Left lung (tissue), 4 donors: ENCODE measurements at regions not wholly inside any gene's neighbourhood (a gene's known extent, or its start where the extent isn't known, plus 50 kb on each side); places are given as distances from the start of the nearest gene placed in this dataset.

Source experiments
- ATAC-seq: fragments of 200-7000 bp; cut with Tn5 transposase; one replicate; pipeline ENCODE4 v1.9.1; 2020; ENCODE audit warnings: moderate library complexity
- DNase-seq, 4 donors: peaks; one replicate each; pipeline ENCODE4 v3.0.0-alpha.2; 2013 to 2020
- H3K27ac ChIP-seq, 2 donors: fragments of 200-600 bp; sonication (generic) in 1 of 2; one replicate each; pipeline versions ENCODE4 v1.5.0 to v1.8.0; 2020 to 2021
- H3K27me3 ChIP-seq, 2 donors: fragments of 200-600 bp; sonication (generic) in 1 of 2; one replicate each; pipeline versions ENCODE4 v1.5.0 to v1.8.0; 2020 to 2021
- H3K36me3 ChIP-seq, 2 donors: fragments of 200-600 bp; sonication (generic) in 1 of 2; one replicate each; pipeline versions ENCODE4 v1.5.0 to v1.8.0; 2020 to 2021
- H3K4me1 ChIP-seq, 2 donors: fragments of 200-600 bp; one replicate each; pipeline ENCODE4 v1.8.0; 2021
- H3K4me3 ChIP-seq, 2 donors: fragments of 200-600 bp; sonication (generic) in 1 of 2; one replicate each; pipeline versions ENCODE4 v1.5.0 to v1.8.0; 2020 to 2021; ENCODE audit warnings: mild to moderate bottlenecking in 1 of 2
- H3K9me3 ChIP-seq, 2 donors: fragments of 200-600 bp; sonication (generic) in 1 of 2; one replicate each; pipeline versions ENCODE4 v1.5.0 to v1.8.0; 2020 to 2021
- intact Hi-C, 2 donors: fragments of 100-400 bp; cut with DNase I; formaldehyde crosslinking; loops; one replicate each; pipeline versions ENCODE4 v1.11.2 to v1.14.2; 2022
- TF ChIP-seq, protein P1 (sequence below), 2 donors: fragments of 200-600 bp; sonication (generic) in 1 of 2; IDR thresholded peaks; one replicate each; pipeline versions ENCODE4 v1.5.0 to v1.8.0; 2021; ENCODE audit warnings: antibody characterized with exemption in 2 of 2
- donor health status: DM: no; HTN: yes; CAD: no.
- donor health status: DM: no; HTN: no; CAD: no.

DNA sequence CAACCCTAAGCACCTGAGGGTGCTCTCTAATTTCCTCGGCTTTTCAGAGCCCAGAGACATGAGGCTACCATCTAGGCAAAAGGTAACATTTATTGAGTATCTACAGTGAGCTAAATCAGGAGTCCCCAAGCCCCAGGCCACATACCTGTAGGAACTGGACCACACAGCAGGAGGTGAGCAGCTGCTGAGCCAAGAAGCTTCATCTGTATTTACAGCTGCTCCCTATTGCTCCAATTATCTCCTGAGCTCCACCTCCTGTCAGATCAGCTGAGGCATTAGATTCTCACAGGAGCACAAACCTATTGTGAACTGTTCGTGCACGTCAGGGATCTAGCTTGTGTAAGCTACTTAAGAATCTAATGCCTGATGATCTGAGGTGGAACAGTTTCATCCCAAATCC, 70.2 kb downstream of the RND3 start:
- Histone ChIP-seq H3K4me1 (no peaks in the 10 kb centered on the region), H3K36me3 (no peaks in the 10 kb centered on the region), H3K27ac (no peak overlapping the region), H3K27me3 (no peaks in the 10 kb centered on the region), H3K4me3 (no peak overlapping the region), H3K9me3 (no peaks in the 10 kb centered on the region)
- ATAC-seq (no peak), DNase-seq (no peak)
- intact Hi-C loops, result no loop called here
- TF ChIP-seq, protein P1, sequence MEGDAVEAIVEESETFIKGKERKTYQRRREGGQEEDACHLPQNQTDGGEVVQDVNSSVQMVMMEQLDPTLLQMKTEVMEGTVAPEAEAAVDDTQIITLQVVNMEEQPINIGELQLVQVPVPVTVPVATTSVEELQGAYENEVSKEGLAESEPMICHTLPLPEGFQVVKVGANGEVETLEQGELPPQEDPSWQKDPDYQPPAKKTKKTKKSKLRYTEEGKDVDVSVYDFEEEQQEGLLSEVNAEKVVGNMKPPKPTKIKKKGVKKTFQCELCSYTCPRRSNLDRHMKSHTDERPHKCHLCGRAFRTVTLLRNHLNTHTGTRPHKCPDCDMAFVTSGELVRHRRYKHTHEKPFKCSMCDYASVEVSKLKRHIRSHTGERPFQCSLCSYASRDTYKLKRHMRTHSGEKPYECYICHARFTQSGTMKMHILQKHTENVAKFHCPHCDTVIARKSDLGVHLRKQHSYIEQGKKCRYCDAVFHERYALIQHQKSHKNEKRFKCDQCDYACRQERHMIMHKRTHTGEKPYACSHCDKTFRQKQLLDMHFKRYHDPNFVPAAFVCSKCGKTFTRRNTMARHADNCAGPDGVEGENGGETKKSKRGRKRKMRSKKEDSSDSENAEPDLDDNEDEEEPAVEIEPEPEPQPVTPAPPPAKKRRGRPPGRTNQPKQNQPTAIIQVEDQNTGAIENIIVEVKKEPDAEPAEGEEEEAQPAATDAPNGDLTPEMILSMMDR (IDR thresholded peaks at IDR 0.05), result no peak

- DNase-seq, result no peak
- no peaks in the 10 kb centered on the region for H3K36me3 ChIP-seq
- H3K4me1 ChIP-seq, result no peaks in the 10 kb centered on the region
- no peak overlapping the region for H3K4me3 ChIP-seq
- no peaks in the 10 kb centered on the region for H3K27me3 ChIP-seq
- H3K27ac ChIP-seq, result no peak overlapping the region
- TF ChIP-seq, protein P1 (IDR thresholded peaks at IDR 0.05), result no peak
- H3K9me3 ChIP-seq, result no peaks in the 10 kb centered on the region
- intact Hi-C loops, result no loop called here
- no peak for ATAC-seq
These were observed 72.4 kb downstream of the RND3 start for GRCh38 chr2:150415022-150415421.

DNA sequence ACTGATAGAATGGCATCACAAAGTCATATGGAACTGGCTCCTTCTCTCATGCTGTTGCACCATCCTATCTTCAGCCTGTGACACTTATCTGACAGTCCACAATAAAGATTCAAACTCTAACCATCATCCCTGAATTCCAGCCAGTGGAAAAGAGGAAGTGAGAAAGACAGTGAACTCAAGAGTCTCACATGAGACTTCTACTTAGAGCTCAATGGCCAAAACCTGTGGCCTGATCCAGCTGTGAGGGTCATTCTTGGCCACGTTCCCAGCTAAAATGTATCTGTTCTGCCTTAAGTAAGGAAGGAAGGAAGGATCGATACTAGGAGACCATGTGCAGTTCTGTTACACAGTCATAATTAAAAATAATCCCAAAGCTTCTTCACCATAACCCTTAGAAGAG, 73.6 kb downstream of the RND3 start:
- Histone ChIP-seq H3K36me3 (no peaks in the 10 kb centered on the region), H3K27ac (no peak overlapping the region), H3K9me3 (no peaks in the 10 kb centered on the region), H3K4me3 (no peak overlapping the region), H3K27me3 (no peaks in the 10 kb centered on the region), H3K4me1 (no peaks in the 10 kb centered on the region)
- ATAC-seq, result no peak
- intact Hi-C loops, result no loop called here
- TF ChIP-seq, protein P1 (IDR thresholded peaks at IDR 0.05), result no peak
- no peak for DNase-seq

GRCh38 chr2:150413366-150413765, 74.1 kb downstream of the RND3 start:
- Histone ChIP-seq H3K4me1 (no peaks in the 10 kb centered on the region), H3K9me3 (no peaks in the 10 kb centered on the region), H3K27me3 (no peaks in the 10 kb centered on the region), H3K36me3 (no peaks in the 10 kb centered on the region), H3K4me3 (no peak overlapping the region), H3K27ac (no peak overlapping the region)
- intact Hi-C loops, result no loop called here
- no peak for DNase-seq
- no peak for ATAC-seq
- TF ChIP-seq, protein P1 (IDR thresholded peaks at IDR 0.05), result no peak

- intact Hi-C loops, result no loop called here
- ATAC-seq (no peak), DNase-seq (no peak)
- TF ChIP-seq, protein P1 (IDR thresholded peaks at IDR 0.05), result no peak
- Histone ChIP-seq H3K27ac (no peak overlapping the region), H3K27me3 (no peaks in the 10 kb centered on the region), H3K4me3 (no peak overlapping the region), H3K4me1 (no peaks in the 10 kb centered on the region), H3K9me3 (no peaks in the 10 kb centered on the region), H3K36me3 (no peaks in the 10 kb centered on the region)
These were observed 76.7 kb downstream of the RND3 start for GRCh38 chr2:150410809-150411208.
